ENCODE measurements at regions not wholly inside any gene's neighbourhood (a gene's known extent, or its start where the extent isn't known, plus 50 kb on each side); places are given as distances from the start of the nearest gene placed in this dataset.

GRCh38 chr6:88558981-88559380, 392.8 kb upstream of the CNR1 start:
- no peak overlapping the region for H3K4me3 ChIP-seq (ENCODE audit: low read depth, low read length)
- no peak for TF ChIP-seq CTCF (IDR thresholded peaks at IDR 0.05; ENCODE audit: low read depth, low read length, missing control alignments)
- DNase-seq (ENCODE audit: low read depth) = no peak

GRCh38 chr6:88556663-88557062, 390.5 kb upstream of the CNR1 start:
- DNase-seq (ENCODE audit: low read depth) = no peak
- TF ChIP-seq CTCF (IDR thresholded peaks at IDR 0.05; ENCODE audit: low read depth, low read length, missing control alignments) = no peak
- H3K4me3 ChIP-seq (ENCODE audit: low read depth, low read length) = no peak overlapping the region

GRCh38 chr6:88548891-88549505, 382.9 kb upstream of the CNR1 start:
- H3K4me3 ChIP-seq (ENCODE audit: low read depth, low read length) = no peak overlapping the region
- TF ChIP-seq CTCF (IDR thresholded peaks at IDR 0.05; ENCODE audit: low read depth, low read length, missing control alignments) = no peak
- DNase-seq (ENCODE audit: low read depth) = no peak

GRCh38 chr6:88547768-88548167, 381.6 kb upstream of the CNR1 start:
- no peak for TF ChIP-seq CTCF (IDR thresholded peaks at IDR 0.05; ENCODE audit: low read depth, low read length, missing control alignments)
- no peak overlapping the region for H3K4me3 ChIP-seq (ENCODE audit: low read depth, low read length)
- no peak for DNase-seq (ENCODE audit: low read depth)

- no peak for TF ChIP-seq CTCF (IDR thresholded peaks at IDR 0.05; ENCODE audit: low read depth, low read length, missing control alignments)
These were observed 379.8 kb upstream of the CNR1 start for GRCh38 chr6:88545991-88546390.

GRCh38 chr6:88544986-88545612, 379.0 kb upstream of the CNR1 start:
- TF ChIP-seq CTCF (IDR thresholded peaks at IDR 0.05; ENCODE audit: low read depth, low read length, missing control alignments) = no peak
- no peak for DNase-seq (ENCODE audit: low read depth)
- H3K4me3 ChIP-seq (ENCODE audit: low read depth, low read length) = no peak overlapping the region

More at GRCh38 chr6:88545991-88546390, 379.8 kb upstream of the CNR1 start:
- H3K4me3 ChIP-seq (ENCODE audit: low read depth, low read length) = no peak overlapping the region
- DNase-seq (ENCODE audit: low read depth) = no peak

GRCh38 chr6:88539295-88539764, 373.2 kb upstream of the CNR1 start:
- no peak overlapping the region for H3K4me3 ChIP-seq (ENCODE audit: low read depth, low read length)
- DNase-seq (ENCODE audit: low read depth) = no peak
- TF ChIP-seq CTCF (IDR thresholded peaks at IDR 0.05; ENCODE audit: low read depth, low read length, missing control alignments) = no peak
